DOHH2 (cell line): ENCODE measurements at regions not wholly inside any gene's neighbourhood (a gene's known extent, or its start where the extent isn't known, plus 50 kb on each side); places are given as distances from the start of the nearest gene placed in this dataset.

ENCODE experiments used
- H3F3A ChIP-seq: fragments of 200-600 bp; sonication (generic), shearing (Covaris generic); 2 replicates; pipeline ENCODE4 v1.6.0; 2016; ENCODE audit warnings: antibody characterized with exemption, mild to moderate bottlenecking; ENCODE audit not compliant: control insufficient read depth, insufficient read depth
- H3K27ac ChIP-seq: fragments of 200-600 bp; sonication (generic); 2 replicates; pipeline ENCODE4 v1.5.1; 2014; ENCODE audit warnings: low read depth, mild to moderate bottlenecking, low read length, moderate library complexity
- H3K27me3 ChIP-seq: fragments of 200-600 bp; sonication (generic); 2 replicates; pipeline ENCODE4 v1.6.1; 2014; ENCODE audit warnings: mild to moderate bottlenecking, low read length, mixed read lengths; ENCODE audit not compliant: control insufficient read depth
- H3K36me3 ChIP-seq: fragments of 200-600 bp; sonication (generic); 2 replicates; pipeline ENCODE4 v1.6.1; 2014; ENCODE audit warnings: mild to moderate bottlenecking, low read length, moderate library complexity, mixed read lengths; ENCODE audit not compliant: control insufficient read depth
- H3K4me1 ChIP-seq: fragments of 200-600 bp; sonication (generic); 2 replicates; pipeline ENCODE4 v1.6.1; 2014; ENCODE audit warnings: mild to moderate bottlenecking, low read length, mixed read lengths; ENCODE audit not compliant: control insufficient read depth
- H3K4me2 ChIP-seq: fragments of 200-600 bp; sonication (generic); 2 replicates; pipeline ENCODE4 v1.6.0; 2014; ENCODE audit warnings: mild to moderate bottlenecking, low read length, moderate library complexity
- H3K4me3 ChIP-seq: fragments of 200-600 bp; sonication (generic); 2 replicates; pipeline ENCODE4 v1.5.1; 2014; ENCODE audit warnings: mild to moderate bottlenecking, low read length, mixed read lengths
- H3K79me2 ChIP-seq: fragments of 200-600 bp; sonication (generic); 2 replicates; pipeline ENCODE4 v1.6.1; 2014; ENCODE audit warnings: mild to moderate bottlenecking, low read length, mixed read lengths; ENCODE audit not compliant: control insufficient read depth
- H3K9me2 ChIP-seq: fragments of 200-600 bp; sonication (generic); replicated peaks from 2 replicates; pipeline ENCODE4 v1.6.1; 2014; ENCODE audit warnings: mild to moderate bottlenecking, low read length, mixed read lengths; ENCODE audit not compliant: control insufficient read depth
- H3K9me3 ChIP-seq: fragments of 200-600 bp; sonication (generic); 2 replicates; pipeline ENCODE4 v1.6.1; 2014; ENCODE audit warnings: antibody characterized with exemption, low read length, mixed read lengths; ENCODE audit not compliant: control insufficient read depth, insufficient read depth
- H4K20me1 ChIP-seq: fragments of 200-600 bp; sonication (generic); 2 replicates; pipeline ENCODE4 v1.6.0; 2014; ENCODE audit warnings: low read depth, mild to moderate bottlenecking, antibody characterized with exemption, low read length, moderate library complexity; ENCODE audit not compliant: control insufficient read depth, insufficient read depth
- EZH2phosphoT487 ChIP-seq: fragments of 200-600 bp; sonication (generic); IDR thresholded peaks from 2 replicates; pipeline ENCODE4 v1.6.1; 2017; ENCODE audit warnings: borderline replicate concordance, mild to moderate bottlenecking, antibody characterized with exemption, low read length, moderate library complexity, mixed read lengths
- TF ChIP-seq, protein P1 (sequence below): fragments of 200-600 bp; sonication (generic); IDR thresholded peaks from one replicate; pipeline ENCODE4 v1.5.1; 2014; ENCODE audit warnings: antibody characterized with exemption, mild to moderate bottlenecking, low read depth, low read length; ENCODE audit not compliant: poor library complexity, severe bottlenecking

DNA sequence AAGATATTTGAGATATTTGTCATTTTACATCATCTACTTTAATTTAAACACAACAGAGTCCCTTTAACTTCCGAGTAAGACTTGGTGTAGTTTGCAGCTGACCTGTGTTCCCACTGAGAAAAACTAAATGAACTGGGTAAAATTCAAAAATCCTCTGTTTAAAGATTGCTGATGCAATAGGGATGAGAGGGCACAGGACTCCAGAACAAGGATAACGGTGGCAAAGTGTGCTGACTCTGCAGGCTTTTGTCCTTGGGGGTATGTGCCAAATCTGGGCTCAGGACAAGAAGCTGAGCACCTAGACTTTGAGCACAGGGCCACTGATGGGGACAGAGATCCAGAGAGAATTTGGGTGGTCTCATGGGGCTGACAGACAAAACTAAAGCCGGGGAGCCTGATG, 156.8 kb downstream of the CCDC71L start:
- H3K4me2 ChIP-seq: no peak overlapping the region
- no peaks in the 10 kb centered on the region for H4K20me1 ChIP-seq
- H3F3A ChIP-seq: no peaks in the 10 kb centered on the region
- no peaks in the 10 kb centered on the region for H3K9me3 ChIP-seq
- no peaks in the 10 kb centered on the region; the same call in 1 of the 2 replicates for H3K9me2 ChIP-seq
- no peak overlapping the region for H3K4me3 ChIP-seq
- no peak overlapping the region for H3K27ac ChIP-seq
- H3K79me2 ChIP-seq: no peaks in the 10 kb centered on the region
- TF ChIP-seq EZH2phosphoT487: no peak
- TF ChIP-seq, protein P1, sequence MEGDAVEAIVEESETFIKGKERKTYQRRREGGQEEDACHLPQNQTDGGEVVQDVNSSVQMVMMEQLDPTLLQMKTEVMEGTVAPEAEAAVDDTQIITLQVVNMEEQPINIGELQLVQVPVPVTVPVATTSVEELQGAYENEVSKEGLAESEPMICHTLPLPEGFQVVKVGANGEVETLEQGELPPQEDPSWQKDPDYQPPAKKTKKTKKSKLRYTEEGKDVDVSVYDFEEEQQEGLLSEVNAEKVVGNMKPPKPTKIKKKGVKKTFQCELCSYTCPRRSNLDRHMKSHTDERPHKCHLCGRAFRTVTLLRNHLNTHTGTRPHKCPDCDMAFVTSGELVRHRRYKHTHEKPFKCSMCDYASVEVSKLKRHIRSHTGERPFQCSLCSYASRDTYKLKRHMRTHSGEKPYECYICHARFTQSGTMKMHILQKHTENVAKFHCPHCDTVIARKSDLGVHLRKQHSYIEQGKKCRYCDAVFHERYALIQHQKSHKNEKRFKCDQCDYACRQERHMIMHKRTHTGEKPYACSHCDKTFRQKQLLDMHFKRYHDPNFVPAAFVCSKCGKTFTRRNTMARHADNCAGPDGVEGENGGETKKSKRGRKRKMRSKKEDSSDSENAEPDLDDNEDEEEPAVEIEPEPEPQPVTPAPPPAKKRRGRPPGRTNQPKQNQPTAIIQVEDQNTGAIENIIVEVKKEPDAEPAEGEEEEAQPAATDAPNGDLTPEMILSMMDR: no peak
- peaks cover 8% of the 10 kb centered on the region; the same call in 1 of the 2 replicates for H3K27me3 ChIP-seq
- no peaks in the 10 kb centered on the region for H3K4me1 ChIP-seq
- H3K36me3 ChIP-seq: no peaks in the 10 kb centered on the region

- H3K27ac ChIP-seq: no peak overlapping the region
- H3F3A ChIP-seq: no peaks in the 10 kb centered on the region
- no peak overlapping the region for H3K4me2 ChIP-seq
- no peaks in the 10 kb centered on the region; the same call in 1 of the 2 replicates for H3K9me2 ChIP-seq
- peaks cover 8% of the 10 kb centered on the region; the same call in 1 of the 2 replicates for H3K27me3 ChIP-seq
- H3K4me3 ChIP-seq: no peak overlapping the region
- TF ChIP-seq, protein P1: no peak
- TF ChIP-seq EZH2phosphoT487: no peak
- H3K9me3 ChIP-seq: no peaks in the 10 kb centered on the region
- H3K4me1 ChIP-seq: no peaks in the 10 kb centered on the region
- no peaks in the 10 kb centered on the region for H3K79me2 ChIP-seq
- H3K36me3 ChIP-seq: no peaks in the 10 kb centered on the region
- H4K20me1 ChIP-seq: no peaks in the 10 kb centered on the region
Observed at GRCh38 chr7:106503626-106504025, 157.3 kb downstream of the CCDC71L start.

GRCh38 chr7:106501605-106502580, 159.1 kb downstream of the CCDC71L start:
- H3K4me3 ChIP-seq: no peak overlapping the region
- H3K4me2 ChIP-seq: no peak overlapping the region
- H3K79me2 ChIP-seq: no peaks in the 10 kb centered on the region
- no peaks in the 10 kb centered on the region for H3K9me3 ChIP-seq
- no peaks in the 10 kb centered on the region for H4K20me1 ChIP-seq
- no peak overlapping the region for H3K27ac ChIP-seq
- H3K27me3 ChIP-seq: peaks cover 3% of the 10 kb centered on the region; the same call in 1 of the 2 replicates
- no peaks in the 10 kb centered on the region for H3K36me3 ChIP-seq
- no peaks in the 10 kb centered on the region for H3F3A ChIP-seq
- H3K9me2 ChIP-seq: no peaks in the 10 kb centered on the region
- TF ChIP-seq EZH2phosphoT487: no peak
- TF ChIP-seq, protein P1: no peak
- H3K4me1 ChIP-seq: no peaks in the 10 kb centered on the region
